ENCODE measurements at regions not wholly inside any gene's neighbourhood (a gene's known extent, or its start where the extent isn't known, plus 50 kb on each side); places are given as distances from the start of the nearest gene placed in this dataset.

DNA sequence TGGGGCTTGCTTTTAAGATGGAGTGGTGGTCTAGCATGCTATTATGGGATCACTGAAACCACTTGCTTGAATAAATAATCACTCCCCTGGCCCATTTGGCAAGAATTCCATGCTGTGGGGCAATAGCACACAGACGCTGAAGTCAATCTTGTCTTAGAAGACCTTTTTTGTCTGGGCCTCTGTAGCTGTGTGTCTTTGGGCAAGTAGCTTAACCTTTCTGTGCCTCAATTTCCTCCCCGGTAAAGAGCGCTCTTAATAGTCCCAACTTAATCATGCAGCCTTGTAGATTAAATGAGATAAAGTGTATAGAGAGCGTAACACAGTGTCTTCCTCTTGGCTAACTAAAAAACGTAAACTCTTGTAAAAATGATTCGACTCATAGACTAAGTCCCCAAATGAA, 125.4 kb upstream of the IGSF21 start:
- DNase-seq, result no peak

- DNase-seq, result no peak
These were observed 123.0 kb upstream of the IGSF21 start for GRCh38 chr1:17984583-17984982.

GRCh38 chr1:17986156-17986555, 121.4 kb upstream of the IGSF21 start:
- DNase-seq, result no peak

GRCh38 chr1:17990401-17990800, 117.2 kb upstream of the IGSF21 start:
- no peak for DNase-seq

DNA sequence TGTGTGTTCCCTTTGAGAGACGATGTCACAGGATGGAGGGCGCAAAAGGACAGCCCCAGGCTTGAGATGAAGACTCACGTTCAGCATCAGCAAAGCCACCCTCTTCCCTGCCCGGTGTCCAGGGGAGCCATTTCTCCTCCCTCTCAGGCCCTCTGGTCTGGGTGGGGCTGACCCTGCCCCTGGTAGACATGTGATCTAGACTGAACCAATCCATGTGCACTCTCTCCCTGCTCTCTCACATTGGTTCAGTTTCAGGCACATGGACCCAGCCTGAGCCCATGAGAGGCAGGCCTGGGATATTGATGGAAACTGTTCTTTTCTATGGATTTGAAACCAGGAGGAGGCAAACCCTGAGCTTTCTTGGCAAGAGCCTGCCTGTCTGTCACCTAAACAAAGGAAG, 115.6 kb upstream of the IGSF21 start:
- DNase-seq, result no peak

DNA sequence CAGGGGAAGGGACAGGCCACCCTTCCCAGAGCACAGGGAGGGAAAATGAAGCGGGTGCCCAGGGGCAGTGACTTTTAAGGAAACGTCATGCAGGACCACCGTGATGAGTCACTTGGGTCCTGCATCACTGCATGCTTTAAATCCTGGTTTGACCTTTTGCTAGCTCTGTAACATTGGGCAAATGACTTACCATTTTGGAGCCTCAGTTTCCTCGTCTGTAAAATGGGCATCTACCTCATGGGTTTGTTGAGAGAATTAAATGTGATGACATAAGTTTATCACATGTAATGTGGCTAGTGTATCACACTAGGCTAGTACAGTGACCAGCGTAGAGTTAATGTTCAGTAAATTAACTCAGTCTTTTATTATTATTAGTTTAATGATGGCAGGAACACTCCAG, 114.8 kb upstream of the IGSF21 start:
- no peak for DNase-seq

DNA sequence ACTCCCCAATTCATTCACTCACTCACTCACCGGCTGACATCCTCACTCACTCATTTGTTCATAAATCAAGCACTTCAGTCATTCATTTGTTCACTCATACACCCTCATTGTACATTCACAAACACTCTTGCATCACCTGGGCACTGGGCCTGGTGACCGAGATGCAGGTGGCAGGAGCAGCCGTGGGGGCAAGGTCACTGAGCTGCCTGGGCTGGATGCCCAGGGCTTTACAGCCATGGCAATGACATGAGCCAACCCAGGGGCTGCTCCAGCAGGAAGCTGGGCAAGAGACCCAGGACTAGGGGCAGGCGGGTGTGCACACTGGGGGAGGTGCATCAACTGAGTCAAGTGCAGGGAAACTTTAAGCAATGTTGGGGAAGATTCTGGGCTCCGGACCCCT, 113.6 kb upstream of the IGSF21 start:
- no peak for DNase-seq

DNA sequence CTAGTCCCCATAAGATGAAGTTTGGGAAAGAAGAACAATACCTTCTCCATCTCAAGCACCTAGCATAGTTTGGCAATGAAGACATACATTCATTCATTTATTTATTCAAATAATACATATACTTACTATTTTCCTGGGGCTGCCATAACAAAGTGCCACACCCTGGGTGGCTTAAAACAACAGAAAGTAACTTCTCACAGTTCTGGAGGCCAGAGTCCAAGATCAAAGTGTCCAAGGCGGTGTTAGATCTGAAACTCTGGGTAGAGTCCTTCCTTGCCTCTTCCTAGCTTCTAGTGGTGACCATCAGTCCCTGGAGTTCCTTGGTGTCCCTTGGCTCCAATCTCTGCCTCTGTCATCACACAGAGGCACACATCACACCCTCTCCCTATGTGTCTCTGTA, 112.1 kb upstream of the IGSF21 start:
- no peak for DNase-seq

DNA sequence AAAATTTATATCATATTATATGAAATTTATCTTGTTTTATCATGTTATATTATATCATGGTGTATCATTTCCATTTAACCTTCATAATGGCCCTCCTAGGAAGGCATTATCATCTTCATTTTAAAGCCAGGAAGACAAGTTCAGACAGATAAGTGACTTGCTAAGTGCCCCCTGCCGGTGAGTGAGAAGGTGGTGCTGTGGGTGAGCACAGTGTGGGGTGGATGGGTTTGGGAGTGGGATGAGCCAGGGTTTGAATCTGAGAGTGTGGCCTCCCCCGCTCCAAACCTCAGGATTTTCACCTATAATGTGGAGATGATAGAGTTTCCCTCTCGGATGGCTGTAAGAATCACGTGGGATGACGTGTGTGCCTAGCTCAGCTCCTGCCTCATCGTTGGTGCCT, 108.7 kb upstream of the IGSF21 start:
- DNase-seq, result no peak

DNA sequence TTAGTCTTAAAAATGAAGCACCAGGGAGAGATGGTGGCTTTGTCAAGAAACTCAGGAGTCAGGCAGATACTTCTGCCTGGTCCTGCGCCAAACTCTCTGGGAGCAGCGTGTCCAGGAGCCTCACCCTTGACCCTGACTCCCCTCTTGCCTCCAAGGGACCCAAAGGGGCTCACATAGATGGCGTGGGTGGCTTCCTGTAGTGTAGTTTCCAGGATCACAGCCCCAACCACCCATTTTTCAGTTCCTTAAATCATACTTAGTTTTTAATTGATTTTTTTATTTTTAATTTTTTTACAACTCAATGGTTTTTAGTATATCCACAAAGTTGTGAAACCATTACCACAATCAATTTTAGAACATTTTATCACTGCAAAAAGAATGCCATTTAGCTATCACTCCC, 107.7 kb upstream of the IGSF21 start:
- no peak for DNase-seq

DNA sequence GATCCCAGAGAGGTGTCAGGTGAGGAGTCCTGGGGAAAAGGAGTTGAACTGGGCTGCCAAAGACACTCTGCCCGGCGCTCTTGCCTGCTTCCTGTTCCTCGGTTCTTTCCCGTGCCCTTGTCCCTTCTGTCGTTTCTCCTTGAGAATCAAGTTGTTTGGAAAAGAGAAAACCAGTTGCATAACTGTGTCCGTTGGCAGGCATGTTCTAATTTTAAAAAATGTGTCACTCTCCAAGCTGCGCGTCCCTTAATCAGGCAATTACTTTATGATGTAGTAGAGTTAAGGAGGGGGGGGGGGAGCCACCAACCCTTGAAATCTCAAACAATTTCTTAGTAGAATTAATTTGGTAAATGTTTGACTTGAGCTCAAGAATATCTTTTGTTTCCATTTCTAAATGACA, 105.9 kb upstream of the IGSF21 start:
- no peak for DNase-seq

- no peak for DNase-seq
These were observed 103.3 kb upstream of the IGSF21 start for GRCh38 chr1:18004278-18004677.

- DNase-seq, result no peak
These were observed 102.4 kb upstream of the IGSF21 start for GRCh38 chr1:18005238-18005637.

- DNase-seq, result no peak
These were observed 100.1 kb upstream of the IGSF21 start for GRCh38 chr1:18007391-18008041.

- DNase-seq, result no peak
These were observed 99.5 kb upstream of the IGSF21 start for GRCh38 chr1:18008081-18008480.

DNA sequence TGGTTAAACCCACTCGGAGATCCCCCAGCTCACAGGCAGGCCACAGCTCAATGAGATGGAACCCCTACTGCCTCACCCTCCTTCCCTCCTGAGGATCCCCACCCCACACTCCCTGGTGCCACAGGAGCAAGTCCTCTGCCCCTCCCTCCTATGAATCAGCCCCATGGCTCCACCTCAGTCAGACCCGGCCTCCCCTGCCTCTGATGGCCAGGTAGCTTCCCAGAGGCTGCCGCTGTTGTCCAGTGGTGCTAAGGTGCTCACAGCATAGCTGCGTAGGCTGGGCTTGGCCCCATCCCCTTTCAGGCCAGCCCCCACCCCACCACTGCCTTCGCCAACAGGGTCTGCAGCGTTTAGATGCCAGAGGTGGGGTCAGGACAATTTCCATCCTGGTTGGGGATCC, 98.5 kb upstream of the IGSF21 start:
- no peak for DNase-seq

DNA sequence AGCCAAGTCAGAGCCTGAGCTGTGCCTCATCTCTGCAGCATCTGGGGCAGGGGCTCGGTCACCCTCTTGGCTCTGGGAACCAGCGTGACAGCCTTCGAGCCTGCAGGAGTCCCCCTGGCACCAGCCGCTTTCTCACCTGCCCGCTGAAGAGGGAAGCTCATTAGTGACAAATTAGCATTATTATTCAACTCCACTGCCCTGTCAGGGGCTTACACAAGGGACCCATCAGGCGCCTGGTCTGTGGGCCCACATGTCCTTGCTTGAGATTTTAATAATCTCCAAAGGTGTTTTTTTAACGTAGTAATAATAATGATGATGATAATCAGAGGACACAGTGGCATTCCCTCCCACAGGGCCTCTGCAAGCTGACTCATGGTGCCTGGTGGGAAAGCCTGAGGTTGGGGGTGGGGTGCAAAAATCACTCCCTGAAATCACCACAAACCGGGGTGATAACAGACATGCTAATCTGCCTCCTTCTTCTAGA, 98.1 kb upstream of the IGSF21 start:
- no peak for DNase-seq

DNA sequence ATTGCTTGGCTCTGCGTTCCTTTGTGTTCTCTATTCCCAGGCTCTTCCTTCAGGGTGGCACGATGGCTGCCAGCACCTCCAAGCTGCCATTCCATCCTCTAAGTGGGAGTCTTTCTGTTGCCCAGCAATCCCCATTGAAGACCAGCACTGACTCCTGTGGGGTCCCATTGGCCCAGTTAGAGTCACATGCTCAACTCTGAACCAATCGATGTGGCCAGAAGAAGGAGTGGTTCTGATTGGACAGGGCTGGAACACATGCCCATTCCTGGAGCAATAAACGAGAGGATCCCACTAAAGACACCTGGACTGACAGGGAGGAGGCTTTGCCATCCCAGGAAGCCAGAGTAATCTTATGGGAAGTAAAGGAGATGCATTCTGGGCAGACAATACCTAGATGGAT, 97.2 kb upstream of the IGSF21 start:
- no peak for DNase-seq

GRCh38 chr1:18010945-18011344, 96.7 kb upstream of the IGSF21 start:
- no peak for DNase-seq

- no peak for DNase-seq
These were observed 95.9 kb upstream of the IGSF21 start for GRCh38 chr1:18011703-18012102.

DNA sequence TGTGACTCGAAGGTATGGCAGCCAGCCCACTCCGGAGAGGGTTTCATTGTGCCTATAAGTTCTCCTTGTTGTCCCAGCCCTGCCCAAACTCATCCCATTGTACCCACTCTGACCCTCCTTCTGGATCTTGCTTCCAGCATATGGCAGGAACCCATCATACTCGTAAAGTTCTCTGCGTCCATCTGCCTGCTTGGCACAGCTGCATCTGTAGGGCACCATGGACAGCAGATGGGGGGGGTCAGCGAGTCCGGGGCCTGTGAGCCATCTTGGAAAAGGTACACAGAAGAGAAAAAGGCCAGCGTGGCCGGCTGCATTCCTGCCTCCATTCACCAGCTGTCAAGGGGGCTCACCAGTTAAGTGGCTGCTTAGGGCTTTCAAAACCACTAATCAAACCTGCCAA, 94.9 kb upstream of the IGSF21 start:
- DNase-seq, result no peak

- DNase-seq, result no peak
These were observed 94.4 kb upstream of the IGSF21 start for GRCh38 chr1:18013216-18013615.

DNA sequence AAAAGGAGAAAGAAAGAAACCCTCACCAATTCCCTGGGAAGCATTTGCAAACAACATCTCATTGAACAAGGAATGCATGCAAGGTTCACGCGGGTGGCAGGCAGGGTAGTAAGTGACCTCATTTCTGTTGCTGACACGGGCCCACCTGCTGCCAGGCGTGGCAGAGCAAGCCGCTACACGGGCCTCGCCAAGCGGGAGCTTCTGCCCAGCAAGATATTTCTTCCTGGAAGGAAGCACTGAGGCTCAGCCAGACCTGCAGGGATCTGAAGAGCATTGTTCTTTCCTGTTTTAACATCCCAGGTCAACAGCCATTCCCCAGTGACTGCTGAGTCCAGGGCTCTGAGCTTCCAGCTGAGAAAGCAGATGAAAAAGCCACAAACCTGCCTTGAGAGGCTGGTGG, 91.9 kb upstream of the IGSF21 start:
- no peak for DNase-seq

- no peak for DNase-seq
These were observed 89.2 kb upstream of the IGSF21 start for GRCh38 chr1:18018366-18018765.

DNA sequence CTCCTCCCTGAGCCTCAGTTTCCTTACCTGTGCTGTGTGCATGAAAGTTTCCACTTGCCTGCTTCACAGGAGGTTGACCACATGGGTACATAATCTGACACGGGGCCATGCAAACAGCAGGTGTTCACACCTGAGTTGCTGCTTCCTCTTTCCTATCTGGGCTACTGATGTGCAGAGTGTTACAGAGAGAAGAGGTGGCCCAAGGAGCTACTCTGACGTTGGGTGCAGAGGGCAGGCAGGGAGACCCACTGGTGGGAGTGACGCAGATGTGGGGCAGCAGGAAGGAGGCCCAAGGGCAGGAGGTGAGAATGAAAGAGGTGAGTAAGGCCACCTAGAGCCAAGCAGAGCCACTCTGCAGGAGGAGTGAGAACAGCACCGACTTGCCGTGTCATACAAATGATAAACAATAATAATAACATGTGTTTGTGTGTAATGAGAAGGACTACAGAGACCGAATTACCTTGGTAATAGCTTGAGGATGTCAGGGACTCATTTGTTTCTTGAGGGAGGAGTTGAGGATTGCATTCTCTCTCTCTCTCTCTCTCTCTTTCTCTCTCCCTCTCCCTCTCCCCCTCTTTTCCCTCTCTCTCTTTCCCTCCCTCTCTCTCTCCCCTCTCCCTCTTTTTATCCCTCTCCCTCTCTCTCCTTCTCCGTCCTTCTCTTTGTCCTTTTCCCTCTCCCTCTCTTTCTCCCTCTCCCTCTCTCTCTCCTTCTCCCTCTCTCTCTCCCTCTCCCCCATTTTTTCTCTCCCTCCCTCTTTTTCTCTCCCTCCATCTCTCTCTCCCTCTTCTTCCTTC, 87.4 kb upstream of the IGSF21 start:
- no peak for DNase-seq

Measured in NCI-H1930 (cell line).